HFFc6 (cell line): ENCODE measurements at regions not wholly inside any gene's neighbourhood (a gene's known extent, or its start where the extent isn't known, plus 50 kb on each side); places are given as distances from the start of the nearest gene placed in this dataset.

Experiments
- DNase-seq: peaks from one replicate; pipeline ENCODE4 v3.0.0-alpha.2; 2018
- H3K27ac Mint-ChIP-seq: 2 replicates; pipeline ENCODE4 v1.8.0; 2020; ENCODE audit warnings: mild to moderate bottlenecking, mixed read lengths
- H3K27me3 Mint-ChIP-seq: 2 replicates; pipeline ENCODE4 v1.8.0; 2021; ENCODE audit warnings: mild to moderate bottlenecking, moderate library complexity, mixed read lengths; ENCODE audit not compliant: insufficient read depth
- H3K36me3 Mint-ChIP-seq: 2 replicates; pipeline ENCODE4 v1.8.0; 2021; ENCODE audit warnings: low read depth, mixed read lengths
- H3K4me1 Mint-ChIP-seq: 2 replicates; pipeline ENCODE4 v1.8.0; 2020; ENCODE audit warnings: low read depth, mixed read lengths
- H3K4me3 Mint-ChIP-seq: 2 replicates; pipeline ENCODE4 v1.8.0; 2020; ENCODE audit warnings: mild to moderate bottlenecking, moderate library complexity, mixed read lengths
- H3K9me3 Mint-ChIP-seq: 2 replicates; pipeline ENCODE4 v1.8.0; 2020; ENCODE audit warnings: mild to moderate bottlenecking, mixed read lengths
- CTCF ChIP-seq: fragments of 200-600 bp; sonication (generic); IDR thresholded peaks from 2 replicates; pipeline ENCODE4 v1.5.0; 2021; ENCODE audit warnings: antibody characterized with exemption, mild to moderate bottlenecking

GRCh38 chr7:68456469-68456868 is 1141.8 kb upstream of the AUTS2 start:
- H3K27me3 Mint-ChIP-seq: no peaks in the 10 kb centered on the region
- no peak for TF ChIP-seq CTCF
- H3K9me3 Mint-ChIP-seq: peaks cover 50% of the 10 kb centered on the region
- DNase-seq: no peak
- H3K4me3 Mint-ChIP-seq: no peak overlapping the region
- H3K36me3 Mint-ChIP-seq: peaks cover 10% of the 10 kb centered on the region; the same call in 1 of the 2 replicates
- no peaks in the 10 kb centered on the region for H3K4me1 Mint-ChIP-seq
- H3K27ac Mint-ChIP-seq: no peak overlapping the region

GRCh38 chr7:68457481-68457880 is 1140.8 kb upstream of the AUTS2 start:
- H3K4me3 Mint-ChIP-seq: no peak overlapping the region
- H3K9me3 Mint-ChIP-seq: peaks cover 50% of the 10 kb centered on the region
- H3K36me3 Mint-ChIP-seq: peaks cover 10% of the 10 kb centered on the region; the same call in 1 of the 2 replicates
- no peak for TF ChIP-seq CTCF
- H3K27me3 Mint-ChIP-seq: no peaks in the 10 kb centered on the region
- H3K27ac Mint-ChIP-seq: no peak overlapping the region
- H3K4me1 Mint-ChIP-seq: no peaks in the 10 kb centered on the region
- no peak for DNase-seq

DNA sequence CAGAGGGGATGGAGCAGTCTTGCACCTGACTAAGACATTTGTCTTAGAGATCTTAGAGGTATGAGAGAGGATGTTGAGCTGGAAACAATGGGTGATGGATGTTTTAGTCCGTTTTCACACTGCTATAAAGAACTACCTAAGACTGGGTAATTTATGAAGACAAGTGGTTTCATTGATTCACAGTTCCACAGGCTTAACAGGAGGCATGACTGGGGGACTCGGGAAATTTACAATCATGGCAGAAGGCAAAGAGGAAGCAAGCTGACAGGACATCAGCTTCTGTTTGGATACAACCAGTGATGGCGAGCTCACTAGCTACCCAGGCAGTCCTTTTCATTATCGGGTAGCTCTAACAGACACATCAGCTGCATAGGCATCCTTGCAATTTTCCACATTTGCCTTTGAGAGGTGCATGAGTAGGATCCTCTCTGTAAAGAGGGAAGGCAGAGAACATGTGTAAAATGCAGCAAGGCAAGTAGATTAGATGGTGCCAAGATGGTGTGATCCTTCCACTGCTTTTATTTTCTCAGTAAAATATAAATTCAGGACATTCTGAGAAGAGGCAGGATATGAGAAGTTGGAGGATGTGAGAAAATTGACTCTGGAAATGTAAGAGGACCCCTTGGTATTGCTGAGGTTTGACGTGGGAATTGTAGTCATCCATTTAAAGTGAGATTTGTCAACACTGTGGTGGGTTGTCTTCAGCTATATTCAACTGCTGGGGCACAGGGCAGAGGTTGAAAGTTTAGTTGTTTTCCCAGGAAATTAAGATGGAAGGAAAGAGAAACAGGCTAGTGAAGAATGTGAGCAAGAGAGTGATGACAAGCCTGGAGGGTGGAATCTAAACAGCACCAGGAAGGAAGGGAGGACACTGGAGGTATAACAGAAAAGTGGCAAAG is 1140.0 kb upstream of the AUTS2 start:
- Mint-ChIP-seq H3K27me3 (no peaks in the 10 kb centered on the region), H3K27ac (no peak overlapping the region), H3K36me3 (peaks cover 10% of the 10 kb centered on the region; the same call in 1 of the 2 replicates), H3K4me1 (no peaks in the 10 kb centered on the region), H3K4me3 (no peak overlapping the region), H3K9me3 (peaks cover 45% of the 10 kb centered on the region)
- DNase-seq: no peak
- TF ChIP-seq CTCF: no peak

DNA sequence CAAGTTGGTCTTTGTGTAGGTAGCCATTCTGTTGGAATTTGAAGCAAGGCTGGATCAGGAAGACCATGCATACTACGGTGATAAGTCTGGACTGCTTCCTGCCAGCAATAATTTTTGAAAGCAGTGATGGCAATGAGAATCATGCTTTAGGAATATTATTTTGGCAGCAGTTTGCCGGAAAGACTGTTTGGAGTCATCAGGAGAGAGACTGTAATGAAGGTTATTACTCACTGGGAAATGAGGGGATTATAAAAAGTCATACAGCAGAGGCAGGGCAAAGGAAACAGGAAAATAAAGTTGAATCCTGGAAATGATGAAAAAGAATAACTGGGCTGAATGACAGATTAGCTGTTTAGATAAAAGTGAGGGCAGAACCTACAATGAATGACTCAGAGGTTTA is 1136.8 kb upstream of the AUTS2 start:
- TF ChIP-seq CTCF: no peak

GRCh38 chr7:68470836-68471435 is 1127.3 kb upstream of the AUTS2 start:
- Mint-ChIP-seq H3K4me3 (no peak overlapping the region), H3K4me1 (no peaks in the 10 kb centered on the region), H3K27ac (no peak overlapping the region), H3K27me3 (peaks cover 1% of the 10 kb centered on the region), H3K36me3 (peaks cover 4% of the 10 kb centered on the region; the same call in 1 of the 2 replicates), H3K9me3 (peaks cover 59% of the 10 kb centered on the region)
- no peak for DNase-seq
- TF ChIP-seq CTCF: no peak

More for the DNA sequence above, 1136.8 kb upstream of the AUTS2 start:
- no peak overlapping the region for H3K4me3 Mint-ChIP-seq
- no peaks in the 10 kb centered on the region for H3K27me3 Mint-ChIP-seq
- DNase-seq: no peak
- H3K36me3 Mint-ChIP-seq: peaks cover 10% of the 10 kb centered on the region; the same call in 1 of the 2 replicates
- peaks cover 39% of the 10 kb centered on the region for H3K9me3 Mint-ChIP-seq
- H3K27ac Mint-ChIP-seq: no peak overlapping the region
- no peaks in the 10 kb centered on the region for H3K4me1 Mint-ChIP-seq
